A549 (cell line): ENCODE measurements at regions not wholly inside any gene's neighbourhood (a gene's known extent, or its start where the extent isn't known, plus 50 kb on each side); places are given as distances from the start of the nearest gene placed in this dataset.
"Not testable (repeated sequence)": the region's sequence is repeated elsewhere in the genome, so short reads cannot be mapped to it uniquely, and the experiment has no call there.

ENCODE experiments used
- ATAC-seq, 2 experiments: fragments of 200-7000 bp in 1 of 2; fragments of >200 bp in 1 of 2; cut with Nextera tagmentation in 1 of 2; cut with Tn5 transposase in 1 of 2; 3 replicates each; pipeline versions ENCODE4 v1.8.0 to v1.9.1; 2018 to 2020; ENCODE audit warnings: mild to moderate bottlenecking in 1 of 2, moderate library complexity in 1 of 2
- CTCF ChIA-PET: fragments of 300-600 bp; sonication (Branson Sonifier 250); formaldehyde crosslinking; extraction: SDS; loops from one replicate; lab custom pipeline; 2021; ENCODE audit warnings: antibody characterized with exemption, inconsistent platforms; lab: Yijun Ruan, JAX
- POLR2A ChIA-PET: fragments of 350-600 bp; formaldehyde crosslinking; extraction: SDS; loops from one replicate; lab custom pipeline; 2021; ENCODE audit warnings: antibody characterized with exemption, inconsistent platforms; lab: Yijun Ruan, JAX
- DNase-seq, 2 experiments: peaks; one replicate each; pipeline versions ENCODE4 v3.0.0 to v3.0.0-alpha.2; 2011 to 2016; ENCODE audit warnings: low read depth in 1 of 2, low spot score in 1 of 2
- FAIRE-seq: peaks from 2 replicates; lab custom pipeline; 2011; peaks lifted over from hg19 to GRCh38; lab: Jason Lieb, UNC
- H3K27ac ChIP-seq, 2 experiments: fragments of >200 bp; sonication (Bioruptor Twin); formaldehyde crosslinking; 3 replicates each; pipeline ENCODE4 v1.5.1; 2016 to 2017
- H3K4me1 ChIP-seq: fragments of >200 bp; sonication (Bioruptor Twin); formaldehyde crosslinking; 3 replicates; pipeline ENCODE4 v1.6.1; 2016
- H3K4me2 ChIP-seq: fragments of >200 bp; sonication (Bioruptor Twin); formaldehyde crosslinking; 3 replicates; pipeline ENCODE4 v1.6.1; 2016
- H3K4me3 ChIP-seq: fragments of >200 bp; sonication (Bioruptor Twin); formaldehyde crosslinking; 3 replicates; pipeline ENCODE4 v1.5.1; 2016
- H3K9me3 ChIP-seq: fragments of >200 bp; sonication (Bioruptor Twin); formaldehyde crosslinking; 3 replicates; pipeline ENCODE4 v1.6.1; 2016
- CBX8 ChIP-seq: fragments of 200-600 bp; sonication (generic); IDR thresholded peaks from 2 replicates; pipeline ENCODE4 v1.6.1; 2016
- HOXA7 ChIP-seq: fragments of 250-450 bp; sonication (Bioruptor Pico); IDR thresholded peaks from 2 replicates; pipeline ENCODE4 v1.5.0; 2020; ENCODE audit warnings: mild to moderate bottlenecking, moderate library complexity
- JUNB ChIP-seq: fragments of >200 bp; sonication (Bioruptor Twin); formaldehyde crosslinking; IDR thresholded peaks from 2 replicates; pipeline ENCODE4 v1.6.1; 2016
- MAFK ChIP-seq: fragments of 450-650 bp; IDR thresholded peaks from 2 replicates; pipeline ENCODE4 v1.6.1; 2014; ENCODE audit not compliant: partially characterized antibody
- RFX5 ChIP-seq: fragments of 450-650 bp; IDR thresholded peaks from 2 replicates; pipeline ENCODE4 v1.7.1; 2014; ENCODE audit warnings: antibody characterized with exemption, mild to moderate bottlenecking, moderate library complexity
- RNF2 ChIP-seq: fragments of 200-600 bp; sonication (generic); IDR thresholded peaks from 2 replicates; pipeline ENCODE4 v1.6.1; 2016; ENCODE audit warnings: low read depth, mild to moderate bottlenecking, antibody characterized with exemption, moderate library complexity, borderline replicate concordance
- TP53 ChIP-seq: fragments of 250-450 bp; sonication (Bioruptor Pico); IDR thresholded peaks from 2 replicates; pipeline ENCODE4 v1.5.0; 2021; ENCODE audit warnings: mild to moderate bottlenecking, moderate library complexity
- ZFP36 ChIP-seq: fragments of 450-650 bp; IDR thresholded peaks from 2 replicates; pipeline ENCODE4 v1.6.1; 2014; ENCODE audit warnings: borderline replicate concordance; ENCODE audit not compliant: partially characterized antibody
- WGBS: methylation state at CpG from one replicate; pipeline ENCODE4 v1.1.6; 2017; ENCODE audit errors: missing lambda C conversion rate; 5-methylcytosine and 5-hydroxymethylcytosine counted together
- TF ChIP-seq, protein P1 (sequence below): IDR thresholded peaks from 2 replicates; pipeline ENCODE4 v1.6.1; 2012
- TF ChIP-seq, protein P2 (sequence below): fragments of >200 bp; sonication (Bioruptor Twin); formaldehyde crosslinking; IDR thresholded peaks from 3 replicates; pipeline ENCODE4 v1.6.1; 2016
- TF ChIP-seq, protein P3 (sequence below): fragments of 250-450 bp; sonication (Bioruptor Pico); IDR thresholded peaks from 2 replicates; pipeline ENCODE4 v1.5.0; 2020; ENCODE audit warnings: low read depth, mild to moderate bottlenecking, moderate library complexity

DNA sequence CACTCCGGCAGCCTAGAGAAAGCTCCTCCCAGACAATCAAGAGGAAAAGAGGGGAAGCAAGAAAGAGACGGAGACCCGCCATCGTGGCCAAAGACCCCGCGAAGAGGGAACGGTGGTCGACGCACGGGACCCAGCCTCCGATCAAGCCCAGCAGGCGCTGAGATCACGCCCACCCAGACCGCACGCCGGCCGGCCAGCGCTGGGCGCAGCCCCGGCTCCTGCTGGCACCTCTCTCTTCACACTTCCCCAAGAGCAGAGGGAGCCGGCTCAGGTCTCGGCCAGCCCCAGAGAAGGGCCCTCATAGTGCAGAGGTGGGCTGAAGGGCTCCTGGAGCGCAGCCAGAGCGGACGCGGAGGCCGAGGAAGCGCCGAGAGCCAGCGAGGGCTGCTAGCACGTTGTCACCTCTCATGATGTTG lies 918.4 kb upstream of the ADAMTS5 start:
- no peaks in the 10 kb centered on the region for H3K9me3 ChIP-seq
- DNase-seq (no peak), ATAC-seq (no peak), FAIRE-seq (no peak)
- H3K27ac ChIP-seq, result no peak overlapping the region
- WGBS, result 67% methylated on average over 26 of the region's 31 CpGs
- H3K4me1 ChIP-seq, result no peaks in the 10 kb centered on the region
- ChIA-PET POLR2A (no interaction called here), CTCF (no interaction called here)
- no peak overlapping the region for H3K4me3 ChIP-seq
- no peak overlapping the region for H3K4me2 ChIP-seq
- no peak for TF ChIP-seq MAFK
- no peak for TF ChIP-seq ZFP36
- no peak for TF ChIP-seq RNF2
- no peak for TF ChIP-seq TP53 (CRISPR knock-in tag)
- no peak for TF ChIP-seq RFX5
- TF ChIP-seq, protein P1, sequence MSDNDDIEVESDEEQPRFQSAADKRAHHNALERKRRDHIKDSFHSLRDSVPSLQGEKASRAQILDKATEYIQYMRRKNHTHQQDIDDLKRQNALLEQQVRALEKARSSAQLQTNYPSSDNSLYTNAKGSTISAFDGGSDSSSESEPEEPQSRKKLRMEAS, result no peak
- no peak for TF ChIP-seq HOXA7 (CRISPR knock-in tag)
- no peak for TF ChIP-seq JUNB
- TF ChIP-seq, protein P2, sequence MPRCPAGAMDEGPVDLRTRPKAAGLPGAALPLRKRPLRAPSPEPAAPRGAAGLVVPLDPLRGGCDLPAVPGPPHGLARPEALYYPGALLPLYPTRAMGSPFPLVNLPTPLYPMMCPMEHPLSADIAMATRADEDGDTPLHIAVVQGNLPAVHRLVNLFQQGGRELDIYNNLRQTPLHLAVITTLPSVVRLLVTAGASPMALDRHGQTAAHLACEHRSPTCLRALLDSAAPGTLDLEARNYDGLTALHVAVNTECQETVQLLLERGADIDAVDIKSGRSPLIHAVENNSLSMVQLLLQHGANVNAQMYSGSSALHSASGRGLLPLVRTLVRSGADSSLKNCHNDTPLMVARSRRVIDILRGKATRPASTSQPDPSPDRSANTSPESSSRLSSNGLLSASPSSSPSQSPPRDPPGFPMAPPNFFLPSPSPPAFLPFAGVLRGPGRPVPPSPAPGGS, result no peak
- TF ChIP-seq, protein P3, sequence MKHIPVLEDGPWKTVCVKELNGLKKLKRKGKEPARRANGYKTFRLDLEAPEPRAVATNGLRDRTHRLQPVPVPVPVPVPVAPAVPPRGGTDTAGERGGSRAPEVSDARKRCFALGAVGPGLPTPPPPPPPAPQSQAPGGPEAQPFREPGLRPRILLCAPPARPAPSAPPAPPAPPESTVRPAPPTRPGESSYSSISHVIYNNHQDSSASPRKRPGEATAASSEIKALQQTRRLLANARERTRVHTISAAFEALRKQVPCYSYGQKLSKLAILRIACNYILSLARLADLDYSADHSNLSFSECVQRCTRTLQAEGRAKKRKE (CRISPR knock-in tag), result no peak
- TF ChIP-seq CBX8, result no peak

DNA sequence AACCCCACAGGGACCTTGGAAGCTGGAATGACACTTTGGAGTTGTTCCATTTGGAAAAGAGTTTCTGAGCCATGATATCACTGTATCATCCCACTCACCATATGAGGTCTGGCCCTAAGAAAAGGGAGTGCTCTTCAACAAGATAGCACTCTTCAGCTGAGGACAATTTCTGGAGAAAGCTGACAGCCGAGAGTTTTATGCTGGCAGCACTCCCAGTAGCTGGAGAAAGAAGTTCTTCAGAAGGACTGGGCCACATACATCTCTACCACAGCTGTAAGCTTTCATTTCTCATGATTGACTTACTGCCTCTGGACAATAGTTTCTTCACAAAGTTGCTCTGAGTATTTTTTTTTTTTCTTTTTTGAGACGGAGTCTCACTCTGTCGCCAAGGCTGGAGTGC lies 914.4 kb upstream of the ADAMTS5 start:
- H3K4me1 ChIP-seq, CTCF ChIA-PET, ATAC-seq, H3K27ac ChIP-seq, FAIRE-seq, H3K9me3 ChIP-seq, H3K4me2 ChIP-seq, POLR2A ChIA-PET, DNase-seq, H3K4me3 ChIP-seq: not testable (repeated sequence)
- 43% methylated on average over 3 of the region's 3 CpGs for WGBS

DNA sequence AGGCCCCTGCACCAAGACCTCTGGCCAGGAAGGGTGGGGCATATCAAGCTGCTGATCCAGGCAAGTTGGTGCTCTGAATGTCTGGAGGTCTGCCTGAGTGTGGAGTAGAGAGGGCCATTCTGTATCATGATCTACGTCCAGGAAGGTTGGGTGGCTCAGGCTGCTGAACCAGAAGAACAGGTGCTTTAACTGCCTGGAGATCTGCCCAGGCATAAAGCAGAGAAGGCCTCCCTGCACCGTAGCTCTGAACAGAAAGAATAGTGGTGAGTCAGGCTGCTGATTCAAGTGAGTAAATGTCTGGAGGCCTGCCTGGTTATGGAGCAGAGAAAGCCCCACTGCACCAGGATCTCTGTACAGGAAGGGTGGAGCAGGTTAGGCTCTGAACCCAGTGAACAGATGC lies 905.5 kb upstream of the ADAMTS5 start:
- CTCF ChIA-PET, H3K9me3 ChIP-seq, DNase-seq, FAIRE-seq, H3K4me1 ChIP-seq, ATAC-seq, H3K27ac ChIP-seq, POLR2A ChIA-PET, H3K4me2 ChIP-seq, H3K4me3 ChIP-seq: not testable (repeated sequence)
- 0% methylated on average over 2 of the region's 2 CpGs for WGBS

DNA sequence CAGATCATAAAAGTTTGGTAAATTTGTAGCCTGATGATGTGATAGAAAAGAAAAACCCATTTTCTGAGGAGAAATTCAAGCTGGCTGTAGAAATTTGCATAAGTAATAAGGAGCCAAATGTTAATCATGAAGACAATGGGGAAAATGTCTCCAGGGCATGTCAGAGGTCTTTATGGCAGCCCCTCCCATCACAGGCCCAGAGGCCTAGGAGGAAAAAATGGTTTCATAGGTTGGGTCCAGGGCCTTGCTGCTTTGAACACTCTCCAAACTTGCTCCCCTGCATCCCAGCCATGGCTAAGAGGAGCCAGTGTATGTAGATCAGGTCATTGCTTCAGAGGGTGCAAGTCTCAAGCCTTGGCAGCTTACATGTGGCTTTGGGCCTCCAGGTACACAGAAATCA lies 903.9 kb upstream of the ADAMTS5 start:
- FAIRE-seq, H3K4me2 ChIP-seq, H3K27ac ChIP-seq, H3K9me3 ChIP-seq, ATAC-seq, H3K4me1 ChIP-seq, H3K4me3 ChIP-seq, POLR2A ChIA-PET, DNase-seq, CTCF ChIA-PET: not testable (repeated sequence)
- TF ChIP-seq ZFP36, result peak; percentile 55

DNA sequence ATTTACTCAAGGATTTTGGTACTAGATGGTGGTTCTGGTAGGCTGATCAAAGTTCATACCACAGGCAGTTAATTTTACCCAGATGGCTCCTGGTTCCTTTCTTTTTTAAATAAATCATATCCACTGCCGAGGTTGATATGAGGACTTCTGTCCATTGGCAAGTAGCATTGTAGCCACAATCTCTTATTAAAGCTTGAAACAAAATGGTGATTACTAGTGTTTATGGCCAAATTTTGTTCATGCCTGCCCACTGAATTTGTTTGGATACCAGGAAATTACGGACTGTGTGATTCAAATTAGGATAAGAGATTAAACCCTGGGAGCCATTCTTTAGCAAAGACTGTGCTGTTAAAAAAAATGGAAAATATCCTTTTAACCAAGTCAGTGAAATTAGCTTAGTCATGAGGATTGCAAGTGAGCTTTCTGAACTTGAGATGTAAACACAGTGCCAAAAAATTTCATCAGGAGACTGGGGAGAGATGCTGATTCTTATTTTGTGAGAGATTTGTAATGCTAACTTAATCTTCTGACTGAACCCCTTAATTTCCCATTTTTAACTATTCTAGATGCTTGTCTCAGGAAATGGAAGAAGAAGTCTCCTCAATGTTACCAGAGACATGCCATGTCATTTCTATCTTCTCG lies 893.5 kb upstream of the ADAMTS5 start:
- H3K9me3 ChIP-seq, H3K4me2 ChIP-seq, POLR2A ChIA-PET, DNase-seq, H3K4me1 ChIP-seq, ATAC-seq, H3K27ac ChIP-seq, FAIRE-seq, H3K4me3 ChIP-seq, CTCF ChIA-PET: not testable (repeated sequence)
- 0% methylated on average over 3 of the region's 3 CpGs for WGBS

DNA sequence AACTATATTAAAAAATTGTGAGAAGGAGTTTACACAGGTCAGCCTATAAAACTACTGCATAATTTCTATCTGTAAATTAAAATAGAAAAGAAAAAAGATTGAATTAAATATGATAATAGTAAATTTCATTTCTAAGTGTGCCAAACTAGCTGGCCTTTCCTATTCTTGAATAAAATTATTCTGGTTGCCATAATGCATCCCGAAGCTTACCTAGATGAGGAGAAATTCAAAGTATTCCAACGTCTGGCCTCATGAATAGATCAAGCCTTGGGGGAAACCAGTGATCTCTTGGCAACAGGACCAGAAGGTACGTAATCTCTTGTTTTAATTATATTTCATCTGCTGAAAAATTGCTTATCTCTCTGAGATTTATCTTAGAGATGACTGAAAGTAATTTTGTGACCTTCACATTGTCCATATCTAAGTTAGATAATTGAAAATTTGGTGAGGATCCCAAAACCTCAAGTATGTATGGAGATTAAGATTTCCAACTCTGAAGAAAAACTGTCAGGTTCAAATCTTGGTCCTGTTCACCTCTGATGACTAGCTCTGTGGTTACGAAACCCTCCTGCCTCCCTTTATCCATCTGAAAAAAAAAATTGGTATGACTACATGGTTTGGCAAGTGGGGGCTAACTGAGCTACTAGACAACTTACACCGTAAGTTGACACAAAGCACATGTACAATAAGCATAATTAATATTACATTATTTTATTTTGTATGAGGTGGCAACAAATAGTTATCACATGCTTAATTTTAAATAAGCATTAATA lies 891.4 kb upstream of the ADAMTS5 start:
- H3K27ac ChIP-seq, H3K4me3 ChIP-seq, H3K4me1 ChIP-seq, H3K4me2 ChIP-seq, ATAC-seq, H3K9me3 ChIP-seq, CTCF ChIA-PET, FAIRE-seq, POLR2A ChIA-PET, DNase-seq: not testable (repeated sequence)
- 5% methylated on average over 5 of the region's 5 CpGs for WGBS

DNA sequence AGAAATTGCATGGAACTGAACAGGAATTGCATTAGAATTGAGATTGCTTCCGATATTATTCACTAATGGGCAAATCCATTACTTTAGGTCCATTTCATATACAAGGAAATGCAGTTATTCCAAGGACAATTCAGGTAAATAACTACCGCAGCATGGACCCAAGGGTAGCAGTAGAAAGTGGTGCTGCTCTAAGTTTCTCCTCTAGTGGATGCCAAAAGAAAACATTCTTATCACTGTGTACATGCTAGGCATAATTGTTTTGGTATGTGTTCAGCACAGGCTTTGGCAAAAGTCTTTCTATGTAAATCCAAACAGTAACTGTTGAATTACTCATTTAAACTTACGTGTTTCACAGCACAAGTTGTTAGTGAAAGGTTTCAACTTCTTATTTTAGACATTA lies 890.1 kb upstream of the ADAMTS5 start:
- 2% methylated on average over 3 of the region's 3 CpGs for WGBS
- ATAC-seq, FAIRE-seq, H3K4me1 ChIP-seq, POLR2A ChIA-PET, DNase-seq, H3K4me2 ChIP-seq, H3K9me3 ChIP-seq, H3K27ac ChIP-seq, CTCF ChIA-PET, H3K4me3 ChIP-seq: not testable (repeated sequence)
